SJCRH30 (cell line): ENCODE measurements at regions not wholly inside any gene's neighbourhood (a gene's known extent, or its start where the extent isn't known, plus 50 kb on each side); places are given as distances from the start of the nearest gene placed in this dataset.
"Not testable (repeated sequence)": the region's sequence is repeated elsewhere in the genome, so short reads cannot be mapped to it uniquely, and the experiment has no call there.

Experiments
- DNase-seq, 2 experiments: peaks; one replicate each; pipeline ENCODE4 v3.0.0-alpha.2; 2015 to 2020
- H3K27ac ChIP-seq: fragments of 250-450 bp; sonication (Bioruptor Pico); 2 replicates; pipeline ENCODE4 v1.5.1; 2020; ENCODE audit warnings: mild to moderate bottlenecking, moderate library complexity
- H3K27me3 ChIP-seq: fragments of 250-450 bp; sonication (Bioruptor Pico); 2 replicates; pipeline ENCODE4 v1.5.1; 2020; ENCODE audit warnings: mild to moderate bottlenecking, moderate library complexity
- H3K36me3 ChIP-seq: fragments of 250-450 bp; sonication (Bioruptor Pico); 2 replicates; pipeline ENCODE4 v1.5.1; 2020; ENCODE audit warnings: mild to moderate bottlenecking, moderate library complexity
- H3K4me1 ChIP-seq: fragments of 250-450 bp; sonication (Bioruptor Pico); 2 replicates; pipeline ENCODE4 v1.5.1; 2020; ENCODE audit warnings: mild to moderate bottlenecking, moderate library complexity
- H3K4me3 ChIP-seq: fragments of 250-450 bp; sonication (Bioruptor Pico); 2 replicates; pipeline ENCODE4 v1.5.1; 2020; ENCODE audit warnings: mild to moderate bottlenecking, moderate library complexity
- H3K9me3 ChIP-seq: fragments of 250-450 bp; sonication (Bioruptor Pico); replicated peaks from 2 replicates; pipeline ENCODE4 v1.5.1; 2020; ENCODE audit warnings: mild to moderate bottlenecking, moderate library complexity

DNA sequence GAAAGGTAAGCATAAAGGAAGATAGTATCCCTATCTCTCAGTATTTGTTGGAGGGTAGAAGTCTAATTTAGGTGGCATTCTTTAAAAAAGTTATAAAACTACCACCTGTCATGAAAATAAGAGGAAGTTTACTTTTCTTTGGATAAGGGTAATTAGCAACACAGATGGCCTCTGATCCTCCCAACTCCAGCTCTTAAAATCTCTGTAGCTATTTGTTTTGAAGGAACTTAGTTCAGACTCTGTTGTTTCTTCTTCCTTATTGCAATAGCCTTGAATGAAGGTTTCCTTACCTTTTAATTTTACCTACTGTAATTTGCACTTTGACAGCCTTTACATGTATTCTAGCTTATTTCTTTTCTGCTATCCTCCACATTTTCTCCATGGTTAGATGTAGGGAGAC, 1261.3 kb downstream of the RAPGEF2 start:
- Histone ChIP-seq H3K4me1 (no peaks in the 10 kb centered on the region), H3K4me3 (no peak overlapping the region), H3K27me3 (no peaks in the 10 kb centered on the region), H3K9me3 (no peaks in the 10 kb centered on the region), H3K27ac (no peak overlapping the region), H3K36me3 (no peaks in the 10 kb centered on the region)
- peak in 1 of 2 experiments; percentile 1 for DNase-seq

DNA sequence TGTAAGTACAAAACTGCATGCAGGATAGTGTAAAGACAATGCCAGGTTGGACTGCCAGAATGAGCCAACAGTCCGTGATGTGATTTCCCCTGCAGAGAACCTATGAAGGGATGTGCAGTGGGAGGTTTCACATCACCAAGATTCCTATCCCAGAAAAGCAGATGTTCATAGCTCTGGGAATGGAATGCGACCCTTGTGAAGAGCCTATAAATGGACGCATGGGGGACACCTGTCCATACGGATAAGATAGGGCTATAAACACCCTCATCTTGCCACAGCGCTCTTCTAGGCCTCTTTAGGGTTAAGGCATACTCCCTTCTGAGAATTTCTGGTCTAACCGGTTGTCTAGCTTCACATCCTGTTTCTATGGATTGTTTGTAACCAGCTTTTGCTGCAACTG, 1261.8 kb downstream of the RAPGEF2 start:
- peak; percentile 11 to 37 for DNase-seq
- H3K27me3 ChIP-seq, H3K4me1 ChIP-seq, H3K9me3 ChIP-seq, H3K36me3 ChIP-seq, H3K4me3 ChIP-seq, H3K27ac ChIP-seq: not testable (repeated sequence)

DNA sequence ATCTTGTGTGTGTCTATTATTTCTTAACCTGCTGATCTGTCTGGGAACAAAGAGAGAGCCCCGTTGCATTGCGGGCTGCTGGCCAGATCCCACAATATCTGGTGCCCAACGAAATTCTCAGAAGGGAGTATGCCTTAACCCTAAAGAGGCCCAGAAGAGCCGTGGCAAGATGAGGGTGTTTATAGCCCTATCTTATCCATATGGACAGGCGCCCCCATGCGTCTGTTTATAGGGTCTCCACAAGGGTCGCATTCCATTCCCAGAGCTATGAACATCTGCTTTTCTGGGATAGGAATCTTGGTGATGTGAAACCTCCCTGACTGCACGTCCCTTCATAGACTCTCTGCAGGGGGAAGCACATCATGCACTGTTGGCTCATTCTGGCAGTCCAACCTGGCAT, 1262.5 kb downstream of the RAPGEF2 start:
- not testable (repeated sequence) for H3K4me3 ChIP-seq, H3K36me3 ChIP-seq, H3K9me3 ChIP-seq, H3K27ac ChIP-seq, H3K27me3 ChIP-seq, H3K4me1 ChIP-seq
- peak; percentile 26 to 32 for DNase-seq

DNA sequence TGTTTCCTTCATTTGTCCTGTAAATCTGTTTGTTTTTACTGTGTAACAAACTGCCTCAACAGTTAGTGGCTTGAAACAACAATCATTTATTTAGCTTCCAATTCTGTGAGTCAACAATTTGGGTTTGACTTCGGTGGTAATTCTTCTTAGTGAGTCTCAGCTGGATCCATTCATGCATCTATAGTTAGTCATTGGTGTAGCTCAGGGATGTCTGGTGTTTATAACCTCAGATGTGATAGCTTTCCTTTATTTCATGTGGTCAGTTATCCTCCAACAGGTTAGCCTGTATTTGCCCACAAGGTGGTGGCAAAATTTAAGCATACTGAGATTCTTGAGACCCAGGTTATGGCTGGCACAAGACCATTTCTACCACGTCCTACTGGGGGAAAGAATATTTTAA, 1267.2 kb downstream of the RAPGEF2 start:
- no peaks in the 10 kb centered on the region for H3K27me3 ChIP-seq
- no peak overlapping the region for H3K4me3 ChIP-seq
- H3K9me3 ChIP-seq: no peaks in the 10 kb centered on the region
- no peak overlapping the region for H3K27ac ChIP-seq
- no peak for DNase-seq
- H3K36me3 ChIP-seq: no peaks in the 10 kb centered on the region
- H3K4me1 ChIP-seq: no peaks in the 10 kb centered on the region

DNA sequence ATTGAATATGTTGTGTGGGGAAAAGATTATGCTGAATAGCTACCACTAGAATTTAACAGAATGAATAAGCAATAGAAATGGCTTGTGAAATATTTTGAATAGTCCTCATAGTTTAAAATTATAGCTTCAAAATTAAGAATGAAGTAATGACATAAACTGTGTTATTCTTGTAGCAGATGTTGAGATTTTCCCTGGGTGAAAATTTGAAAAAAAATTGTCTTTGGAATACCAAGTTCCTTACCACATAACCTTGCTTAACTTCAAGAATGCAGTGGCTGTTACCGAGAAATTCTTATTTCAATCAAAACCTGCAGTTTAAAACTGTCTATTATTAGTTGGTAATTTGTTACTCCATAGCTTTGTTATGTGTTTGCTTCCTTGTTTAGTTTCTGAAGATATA, 1268.6 kb downstream of the RAPGEF2 start:
- Histone ChIP-seq H3K4me3 (no peak overlapping the region), H3K36me3 (no peaks in the 10 kb centered on the region), H3K27me3 (no peaks in the 10 kb centered on the region), H3K27ac (no peak overlapping the region), H3K4me1 (no peaks in the 10 kb centered on the region), H3K9me3 (no peaks in the 10 kb centered on the region)
- no peak for DNase-seq

DNA sequence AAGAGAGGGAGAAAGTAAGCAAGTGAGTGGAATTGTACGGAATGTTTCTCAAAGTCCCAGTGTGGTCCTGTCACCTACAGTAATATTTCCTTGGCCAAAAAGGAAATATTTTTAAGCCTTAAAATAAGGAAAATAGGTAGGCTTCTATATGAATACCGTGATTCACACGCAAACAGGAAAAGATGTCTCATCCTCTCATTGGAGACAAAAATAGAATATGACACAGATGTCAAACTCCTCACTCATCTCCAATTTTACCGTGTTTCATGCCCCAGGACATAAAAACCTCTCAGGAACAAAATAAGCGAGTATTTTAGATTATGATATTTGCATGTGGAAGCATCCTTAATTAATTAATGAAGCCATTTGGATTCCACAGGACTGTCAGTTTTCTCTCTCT, 1269.5 kb downstream of the RAPGEF2 start:
- no peak overlapping the region for H3K4me3 ChIP-seq
- no peak overlapping the region for H3K27ac ChIP-seq
- no peaks in the 10 kb centered on the region for H3K36me3 ChIP-seq

DNA sequence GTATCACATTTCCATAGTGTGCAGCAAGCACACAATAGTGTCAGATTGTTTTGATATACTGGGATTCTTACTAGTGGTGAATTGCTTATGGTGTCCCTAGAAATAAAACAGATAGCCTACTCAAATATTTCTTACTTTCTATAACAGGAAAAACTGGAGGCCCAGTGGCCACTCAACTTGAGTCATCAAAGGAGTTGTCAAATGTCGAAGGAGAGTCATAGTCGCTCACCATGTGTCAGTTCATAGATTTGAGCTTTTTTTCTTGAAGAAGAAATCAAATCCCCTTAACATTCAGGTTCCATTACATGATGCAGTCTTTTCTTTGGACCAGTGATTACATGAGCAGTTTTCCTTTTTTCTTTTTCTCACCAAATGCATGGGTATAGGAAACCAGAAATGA, 1271.0 kb downstream of the RAPGEF2 start:
- no peak for DNase-seq
- H3K27me3 ChIP-seq: no peaks in the 10 kb centered on the region
- H3K36me3 ChIP-seq: no peaks in the 10 kb centered on the region
- no peaks in the 10 kb centered on the region for H3K4me1 ChIP-seq
- no peaks in the 10 kb centered on the region for H3K9me3 ChIP-seq
- no peak overlapping the region for H3K27ac ChIP-seq
- no peak overlapping the region for H3K4me3 ChIP-seq

More for the DNA sequence above, 1269.5 kb downstream of the RAPGEF2 start:
- H3K9me3 ChIP-seq: no peaks in the 10 kb centered on the region
- H3K27me3 ChIP-seq: no peaks in the 10 kb centered on the region
- H3K4me1 ChIP-seq: no peaks in the 10 kb centered on the region
- DNase-seq: no peak

DNA sequence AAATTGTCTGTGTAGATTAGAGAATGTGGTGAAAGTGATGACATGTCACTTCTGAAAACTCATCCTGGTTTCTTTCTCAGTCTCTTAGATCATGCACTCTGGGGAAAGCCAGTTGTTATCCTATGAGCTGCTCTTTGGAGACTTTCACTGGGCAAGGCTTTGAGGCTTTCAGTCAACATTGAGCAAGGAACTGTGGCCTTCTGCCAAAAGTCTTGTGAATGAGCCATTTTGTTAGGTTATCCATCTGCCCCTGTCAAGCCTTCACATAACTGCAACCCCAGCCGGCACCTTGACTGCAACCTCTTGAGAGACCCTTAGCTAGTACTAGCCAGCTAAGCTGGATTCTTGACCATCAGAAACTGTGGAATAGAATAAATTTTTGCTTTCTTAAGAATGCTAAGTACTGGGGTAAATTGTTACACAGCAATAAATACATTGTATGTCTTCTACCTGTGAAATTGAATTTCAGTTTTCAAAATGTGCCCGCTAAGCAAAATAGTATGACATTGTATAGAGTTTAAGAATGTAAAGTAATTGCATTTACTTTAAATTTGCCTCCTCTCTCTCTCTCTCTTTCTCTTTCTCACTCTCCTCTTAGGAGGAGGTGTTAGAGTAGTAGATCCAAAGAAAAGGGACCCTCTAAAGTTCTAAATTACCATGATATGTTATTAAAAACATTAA, 1273.0 kb downstream of the RAPGEF2 start:
- no peaks in the 10 kb centered on the region for H3K36me3 ChIP-seq
- H3K4me1 ChIP-seq: no peaks in the 10 kb centered on the region
- no peak overlapping the region for H3K27ac ChIP-seq
- H3K9me3 ChIP-seq: no peaks in the 10 kb centered on the region
- H3K4me3 ChIP-seq: no peak overlapping the region
- H3K27me3 ChIP-seq: no peaks in the 10 kb centered on the region
- peak in 1 of 2 experiments; percentile 6 for DNase-seq

DNA sequence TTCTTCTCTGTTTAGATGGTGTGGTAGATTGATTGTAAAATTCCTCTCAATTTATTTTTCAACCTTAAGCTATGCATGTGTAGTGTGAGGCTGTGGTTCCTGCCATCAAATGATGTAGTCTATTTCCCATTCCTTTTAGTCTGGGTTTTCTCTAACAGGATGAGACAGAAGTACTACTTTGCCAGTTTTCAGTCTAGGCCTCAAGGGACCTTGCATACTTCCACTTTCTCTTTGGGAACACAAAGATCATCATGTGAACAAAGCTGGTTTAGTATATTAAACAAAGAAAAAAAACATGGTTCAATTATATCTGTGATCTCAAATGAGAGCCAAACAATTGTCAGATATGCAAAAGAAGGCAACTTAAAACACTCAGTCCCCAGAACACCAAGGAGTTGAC, 1284.0 kb downstream of the RAPGEF2 start:
- H3K27ac ChIP-seq: no peak overlapping the region
- no peaks in the 10 kb centered on the region for H3K27me3 ChIP-seq
- no peaks in the 10 kb centered on the region for H3K4me1 ChIP-seq
- DNase-seq: no peak
- H3K36me3 ChIP-seq: no peaks in the 10 kb centered on the region
- no peaks in the 10 kb centered on the region for H3K9me3 ChIP-seq
- no peak overlapping the region for H3K4me3 ChIP-seq

DNA sequence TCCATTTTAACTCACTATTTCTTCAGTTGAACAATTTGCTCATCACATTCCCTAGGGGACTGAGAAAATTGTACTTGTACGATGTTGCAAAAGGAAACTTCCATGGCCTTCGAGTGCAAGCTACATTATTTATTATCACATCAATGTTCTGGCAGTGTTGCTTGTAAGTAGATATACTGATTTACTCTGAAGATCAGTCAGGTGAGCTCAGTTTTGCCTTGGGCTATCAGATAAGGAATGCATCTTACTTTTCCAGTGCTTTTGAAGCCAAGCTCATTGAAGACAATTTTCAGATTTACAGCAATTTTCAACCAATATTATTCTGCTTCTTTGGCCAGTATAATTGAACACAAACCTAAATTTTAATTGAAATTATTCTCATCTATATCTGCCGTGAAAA, 1296.9 kb downstream of the RAPGEF2 start:
- H3K4me1 ChIP-seq: no peaks in the 10 kb centered on the region
- no peak for DNase-seq
- H3K4me3 ChIP-seq: no peak overlapping the region
- no peaks in the 10 kb centered on the region for H3K36me3 ChIP-seq
- H3K9me3 ChIP-seq: no peaks in the 10 kb centered on the region
- no peaks in the 10 kb centered on the region for H3K27me3 ChIP-seq
- H3K27ac ChIP-seq: no peak overlapping the region

DNA sequence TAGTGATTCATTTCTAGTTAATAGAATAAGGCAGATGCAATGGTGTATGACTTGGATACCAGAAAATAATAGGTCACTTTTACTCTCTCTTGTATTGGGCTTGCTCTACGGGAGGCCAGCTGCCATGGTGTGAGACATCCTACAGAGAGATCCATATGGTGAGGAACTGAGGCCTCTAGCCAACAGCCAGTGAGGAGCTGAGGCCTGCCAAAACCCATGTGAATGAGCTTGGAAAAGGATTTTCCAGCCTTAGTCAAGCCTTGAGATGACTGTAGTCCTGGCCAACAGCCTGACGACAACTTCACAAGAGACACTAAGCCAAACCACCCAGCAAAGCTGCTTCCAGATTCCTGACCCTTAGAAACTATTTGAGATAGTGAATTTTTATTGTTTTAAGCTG, 1300.2 kb downstream of the RAPGEF2 start:
- Histone ChIP-seq H3K27ac (no peak overlapping the region), H3K4me1 (no peaks in the 10 kb centered on the region), H3K9me3 (no peaks in the 10 kb centered on the region), H3K4me3 (no peak overlapping the region), H3K27me3 (no peaks in the 10 kb centered on the region), H3K36me3 (no peaks in the 10 kb centered on the region)
- DNase-seq: no peak

DNA sequence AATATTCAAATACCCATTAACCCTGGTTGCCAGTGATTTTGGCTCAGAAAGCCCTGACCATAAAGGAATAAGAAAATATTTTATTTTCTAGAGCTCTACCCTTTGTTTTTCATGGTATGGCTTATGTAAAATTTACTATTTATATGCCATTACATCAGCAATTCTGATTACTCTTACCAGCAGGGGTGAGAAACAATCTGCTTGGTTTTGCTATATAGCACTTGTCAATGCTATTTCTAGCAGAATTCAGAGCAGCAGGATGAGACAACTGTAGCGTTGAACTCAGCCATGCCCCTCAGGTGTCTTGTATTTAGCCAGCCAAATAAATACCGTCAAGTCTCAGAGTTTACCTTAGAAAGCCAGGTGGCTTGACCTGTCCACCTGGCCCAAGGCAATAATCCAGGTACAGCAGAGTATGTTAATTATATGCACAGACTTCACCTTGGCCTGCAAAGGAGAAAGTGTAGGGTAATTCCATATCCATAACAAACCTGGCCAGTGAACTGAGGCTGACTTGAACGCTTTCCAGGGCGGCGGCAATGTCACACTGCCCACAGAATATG, 1303.5 kb downstream of the RAPGEF2 start:
- H3K27ac ChIP-seq: no peak overlapping the region
- no peaks in the 10 kb centered on the region for H3K4me1 ChIP-seq
- no peaks in the 10 kb centered on the region for H3K27me3 ChIP-seq
- H3K36me3 ChIP-seq: no peaks in the 10 kb centered on the region
- no peak overlapping the region for H3K4me3 ChIP-seq
- no peak for DNase-seq
- no peaks in the 10 kb centered on the region for H3K9me3 ChIP-seq

DNA sequence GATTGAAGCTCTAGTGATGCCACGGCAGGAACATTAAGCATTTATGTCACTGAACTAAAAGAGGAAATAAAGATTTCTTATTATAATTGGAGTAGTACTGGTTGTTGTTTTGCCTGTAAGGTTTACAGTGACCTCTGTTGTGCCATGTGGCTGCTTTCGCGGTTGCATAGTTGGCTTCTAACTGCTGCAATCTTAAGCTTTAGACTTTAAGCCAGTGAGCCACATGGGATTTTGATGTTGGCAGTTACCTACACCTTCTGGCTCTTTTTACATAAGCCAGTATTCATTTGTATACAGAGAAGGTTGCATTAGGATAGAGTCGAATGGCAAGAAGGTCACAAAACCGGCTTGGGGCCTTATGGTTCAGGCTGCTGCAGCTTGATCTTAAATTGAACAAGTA, 1311.6 kb downstream of the RAPGEF2 start:
- no peaks in the 10 kb centered on the region for H3K36me3 ChIP-seq
- H3K27ac ChIP-seq: no peak overlapping the region
- no peak for DNase-seq
- H3K4me3 ChIP-seq: no peak overlapping the region
- no peaks in the 10 kb centered on the region for H3K9me3 ChIP-seq
- no peaks in the 10 kb centered on the region for H3K27me3 ChIP-seq
- no peaks in the 10 kb centered on the region for H3K4me1 ChIP-seq

DNA sequence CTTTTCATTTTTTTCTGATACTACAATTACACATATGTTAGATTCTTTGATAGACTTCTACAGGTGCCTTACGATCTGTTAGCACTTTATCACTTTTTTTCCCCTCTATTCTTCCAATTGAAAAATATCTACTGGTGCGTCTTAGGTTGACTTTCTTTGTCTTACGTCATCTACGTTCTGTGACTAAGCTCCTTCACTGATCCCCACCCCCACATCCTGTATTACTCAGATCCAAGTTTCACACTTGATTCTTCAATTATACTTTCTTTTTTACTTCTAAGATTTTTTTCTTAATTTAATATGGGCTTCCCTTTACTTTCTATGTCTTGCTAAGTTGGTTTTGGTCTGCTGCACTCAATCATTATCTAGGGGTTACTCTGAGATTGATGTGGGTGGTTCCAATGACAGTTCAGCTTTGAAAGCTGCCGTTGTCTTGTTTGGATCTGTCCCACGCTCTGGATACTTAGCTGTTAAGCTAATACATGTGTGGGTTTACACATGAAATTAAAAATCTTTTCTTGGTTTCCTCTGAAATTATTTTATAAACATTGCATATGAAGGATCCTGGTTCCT, 1321.1 kb downstream of the RAPGEF2 start:
- DNase-seq: peak in 1 of 2 experiments; percentile 2
- H3K4me3 ChIP-seq: no peak overlapping the region
- H3K27me3 ChIP-seq: no peaks in the 10 kb centered on the region
- H3K9me3 ChIP-seq: no peaks in the 10 kb centered on the region
- H3K36me3 ChIP-seq: no peaks in the 10 kb centered on the region
- no peak overlapping the region for H3K27ac ChIP-seq
- no peaks in the 10 kb centered on the region for H3K4me1 ChIP-seq

DNA sequence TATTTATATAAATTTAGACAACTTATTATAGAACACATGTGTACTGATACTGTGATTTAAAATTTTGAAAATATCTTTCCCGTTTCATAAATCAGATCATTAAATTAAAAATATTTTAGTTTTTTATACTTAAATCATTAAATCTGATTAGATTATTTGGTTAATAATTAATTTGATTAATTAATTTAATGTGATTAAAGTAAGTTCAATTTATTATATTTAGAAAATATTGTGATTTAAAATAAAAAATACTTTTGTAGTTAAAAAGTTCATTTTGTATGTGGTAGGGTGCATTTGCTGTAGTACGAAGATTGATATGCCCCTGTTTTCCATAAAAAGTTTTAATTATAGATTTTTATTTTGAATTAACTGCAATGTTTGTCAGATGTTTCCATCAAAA, 1323.4 kb downstream of the RAPGEF2 start:
- no peak overlapping the region for H3K4me3 ChIP-seq
- no peaks in the 10 kb centered on the region for H3K27me3 ChIP-seq
- no peak for DNase-seq
- no peaks in the 10 kb centered on the region for H3K4me1 ChIP-seq
- H3K36me3 ChIP-seq: no peaks in the 10 kb centered on the region
- no peak overlapping the region for H3K27ac ChIP-seq
- no peaks in the 10 kb centered on the region for H3K9me3 ChIP-seq

DNA sequence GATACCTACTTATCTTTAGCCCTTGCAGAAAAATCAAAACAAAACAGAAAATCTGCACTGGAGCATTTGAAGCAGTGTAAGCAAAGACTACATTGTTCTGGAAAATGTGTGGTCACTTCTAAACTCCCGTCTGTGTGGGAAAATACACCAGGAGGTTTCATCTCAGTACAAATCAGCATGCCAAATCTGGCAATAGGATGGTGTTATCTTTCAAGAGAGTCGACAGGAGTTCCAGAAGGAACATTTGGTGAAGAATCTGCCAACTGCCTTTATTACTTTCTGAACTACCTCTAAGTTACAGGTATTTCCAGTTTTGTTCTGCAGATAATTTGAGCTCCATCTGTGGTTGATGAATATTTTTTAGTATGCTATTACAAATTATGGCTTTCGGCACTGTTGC, 1348.0 kb downstream of the RAPGEF2 start:
- H3K9me3 ChIP-seq: no peaks in the 10 kb centered on the region
- DNase-seq: peak in 1 of 2 experiments; percentile 10
- no peaks in the 10 kb centered on the region for H3K4me1 ChIP-seq
- no peak overlapping the region for H3K27ac ChIP-seq
- H3K27me3 ChIP-seq: no peaks in the 10 kb centered on the region
- H3K4me3 ChIP-seq: no peak overlapping the region
- no peaks in the 10 kb centered on the region for H3K36me3 ChIP-seq
